GM21367 (cell line): ENCODE measurements at regions not wholly inside any gene's neighbourhood (a gene's known extent, or its start where the extent isn't known, plus 50 kb on each side); places are given as distances from the start of the nearest gene placed in this dataset.

Experiments used
- ATAC-seq: cut with Tn5 transposase; IDR thresholded peaks from one replicate; pipeline ENCODE4 v1.9.1; 2021; ENCODE audit not compliant: unreplicated experiment

GRCh38 chr4:15215109-15215508, 212.7 kb upstream of the C1QTNF7 start:
- ATAC-seq, result no peak

DNA sequence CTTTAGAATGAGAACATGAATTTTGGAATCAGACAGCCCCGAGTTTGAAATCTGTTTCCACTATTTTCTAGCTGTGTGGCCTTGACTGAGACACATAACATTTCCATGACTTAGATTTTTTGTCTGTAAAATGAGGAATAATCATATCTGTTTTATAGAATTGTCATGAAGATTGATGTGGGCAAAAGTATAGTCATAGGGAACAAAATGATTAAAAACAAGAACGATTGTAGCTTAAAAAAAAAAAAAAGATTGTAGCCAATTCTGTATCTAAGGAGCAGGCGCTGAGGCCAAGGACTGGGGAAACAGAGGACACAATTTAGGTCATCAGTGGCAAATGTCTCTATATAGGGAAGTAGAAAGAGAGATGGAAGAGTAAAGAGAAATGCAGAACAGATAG, 201.6 kb upstream of the C1QTNF7 start:
- no peak for ATAC-seq

GRCh38 chr4:15231265-15232091, 196.4 kb upstream of the C1QTNF7 start:
- peak; percentile 86 for ATAC-seq

DNA sequence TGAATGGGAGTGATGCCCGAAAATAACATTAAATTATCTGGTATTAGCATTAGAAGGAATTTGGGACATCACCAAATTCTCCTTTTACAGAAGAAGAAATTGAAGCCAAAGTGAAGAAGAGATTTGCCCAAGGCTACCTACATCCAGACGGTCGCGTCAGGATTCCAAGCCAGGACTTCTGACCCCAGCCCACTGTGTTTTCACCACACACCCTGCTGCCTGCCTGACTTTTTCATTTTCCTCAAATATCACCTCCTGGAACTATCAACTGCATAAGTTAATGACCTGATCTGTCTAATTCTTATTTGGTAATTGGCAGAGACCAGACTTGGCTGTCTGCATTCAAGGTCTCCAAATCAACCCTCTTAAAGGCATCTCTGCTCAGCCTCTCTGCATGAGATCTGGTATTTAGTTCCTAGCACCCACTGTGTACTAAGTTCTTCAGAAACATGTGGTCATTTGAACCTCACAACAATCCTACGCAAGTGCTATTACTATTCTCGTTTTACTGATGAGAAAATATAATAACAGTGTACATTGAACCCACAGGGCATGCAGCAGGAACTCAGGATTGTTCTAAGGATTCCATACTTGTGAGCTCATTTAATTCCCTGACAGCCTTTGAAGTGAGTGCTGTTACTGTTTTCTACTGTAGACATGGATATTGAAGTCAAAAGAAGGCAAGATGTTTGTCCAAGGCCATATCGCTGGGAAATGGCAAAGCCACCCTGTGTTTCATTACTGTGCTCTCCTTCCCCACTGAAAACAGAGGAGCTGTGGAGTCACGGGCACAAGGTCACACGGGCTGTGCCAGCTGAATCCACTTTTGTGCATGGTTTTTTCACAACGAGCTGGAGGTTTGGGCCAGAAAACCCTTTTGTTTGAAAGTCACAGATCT, 195.2 kb upstream of the C1QTNF7 start:
- ATAC-seq, result no peak

- ATAC-seq, result peak; percentile 31
Measured at GRCh38 chr4:15233264-15233597, 194.6 kb upstream of the C1QTNF7 start.

DNA sequence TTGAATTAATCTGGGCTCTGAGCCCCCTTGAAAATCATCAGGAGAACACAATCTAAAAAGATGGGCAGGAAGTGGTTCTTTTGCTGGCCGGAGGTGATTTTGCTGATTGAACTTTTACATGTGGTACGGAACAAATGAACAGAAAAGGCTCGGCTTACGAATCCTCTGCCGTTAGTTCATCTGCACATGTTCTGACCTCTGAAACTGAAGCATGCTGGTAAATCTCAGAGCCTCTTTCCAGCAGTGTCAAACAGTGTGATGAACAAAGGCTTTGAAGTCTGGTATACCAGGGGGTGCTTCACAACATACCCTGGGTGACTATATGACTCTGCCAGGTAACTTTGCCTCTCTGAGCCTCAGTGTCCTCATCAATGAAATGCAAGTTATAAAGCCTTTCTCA, 194.2 kb upstream of the C1QTNF7 start:
- peak; percentile 45 for ATAC-seq

DNA sequence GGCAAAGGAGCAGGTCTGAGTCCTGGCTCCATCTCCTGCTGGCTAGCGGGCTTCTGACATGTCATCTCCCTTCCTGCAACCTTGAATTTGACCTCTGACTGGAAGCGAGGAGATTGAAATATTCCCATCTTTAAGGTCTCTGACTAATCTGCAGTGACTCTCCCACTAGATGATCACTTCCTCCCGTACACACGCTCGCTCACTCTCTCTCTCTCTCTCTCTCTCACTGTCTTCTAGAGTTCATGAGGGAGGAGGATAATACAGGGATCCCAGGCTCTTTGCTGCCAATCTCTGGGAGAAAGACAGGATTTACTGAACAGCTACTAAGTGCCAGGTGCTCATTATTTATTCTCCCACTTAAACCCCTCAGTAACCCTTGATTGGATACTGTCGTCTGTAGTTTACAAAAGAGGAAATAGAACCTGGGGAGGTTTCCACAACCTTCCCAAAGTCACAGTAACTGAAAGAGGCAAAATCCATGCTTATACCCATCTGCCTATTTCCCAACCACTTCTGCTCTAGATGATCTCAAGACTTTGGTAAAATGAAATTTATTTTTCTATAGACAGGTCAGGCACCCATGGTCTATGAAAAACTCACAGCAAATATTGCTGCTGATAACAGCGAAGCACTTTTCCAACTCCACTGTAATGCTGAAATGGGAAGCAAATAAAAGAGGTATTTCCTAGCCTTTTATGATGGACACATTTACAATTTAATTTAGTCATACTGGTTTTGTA, 193.5 kb upstream of the C1QTNF7 start:
- ATAC-seq, result no peak

- ATAC-seq, result no peak
Measured at GRCh38 chr4:15234856-15235126, 193.0 kb upstream of the C1QTNF7 start.

DNA sequence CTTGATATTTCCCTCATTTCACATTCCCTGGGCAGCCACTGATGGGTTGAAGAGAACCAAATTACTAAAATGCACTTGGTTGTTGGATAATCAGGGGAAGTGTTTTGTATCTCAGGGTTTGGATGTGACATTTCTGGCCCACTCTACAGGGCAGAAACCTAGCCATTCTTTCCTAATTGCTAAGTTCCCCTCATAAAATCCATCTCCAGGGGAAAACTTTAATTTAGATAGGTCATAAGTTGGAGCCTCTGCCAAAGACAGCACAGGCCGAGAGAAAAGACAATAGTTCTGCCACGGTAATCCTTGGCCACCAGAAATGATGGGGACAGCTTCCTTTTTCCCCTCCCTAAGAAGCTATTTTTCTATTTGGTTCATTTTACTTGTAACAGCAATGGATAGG, 192.7 kb upstream of the C1QTNF7 start:
- ATAC-seq, result no peak

- no peak for ATAC-seq
Measured at GRCh38 chr4:15237648-15238230, 190.1 kb upstream of the C1QTNF7 start.

DNA sequence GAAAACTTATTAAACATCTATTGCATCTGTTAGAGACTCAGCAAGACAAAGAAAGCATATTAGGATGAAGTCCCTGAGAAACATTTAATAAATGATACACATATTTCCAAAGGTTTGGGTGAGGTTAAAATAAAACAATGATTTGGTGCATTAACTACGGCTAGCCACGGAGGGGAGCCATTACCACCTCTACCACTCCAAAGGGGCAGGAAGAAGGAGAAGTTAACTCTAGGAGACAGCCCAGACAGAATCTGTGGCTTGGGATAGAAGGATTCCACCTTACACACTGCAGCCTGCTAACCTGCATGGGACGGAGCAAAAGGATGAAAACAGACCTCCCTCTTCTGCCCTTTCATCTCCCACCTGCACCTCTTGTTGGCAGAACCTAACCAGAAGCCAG, 189.1 kb upstream of the C1QTNF7 start:
- ATAC-seq, result no peak

GRCh38 chr4:15239866-15240265, 188.0 kb upstream of the C1QTNF7 start:
- ATAC-seq, result no peak

DNA sequence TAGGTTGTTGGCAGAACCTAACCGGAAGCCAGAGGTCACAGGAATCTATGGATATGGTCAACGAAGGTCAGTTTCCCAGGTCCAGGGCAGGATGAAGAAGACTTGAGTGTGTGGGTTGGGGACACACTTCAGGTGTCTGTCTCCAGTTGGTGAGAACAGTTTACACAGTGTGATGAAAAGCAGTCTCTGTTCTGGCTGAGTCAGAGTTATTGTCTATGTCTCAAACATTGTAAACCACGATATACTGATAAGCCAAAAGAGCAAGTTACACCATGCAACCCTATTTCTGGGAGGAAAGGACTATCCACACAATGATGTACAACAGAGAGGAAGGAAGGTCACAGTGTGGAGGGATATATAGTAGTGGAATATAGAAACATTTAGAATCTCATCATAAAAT, 187.1 kb upstream of the C1QTNF7 start:
- no peak for ATAC-seq

GRCh38 chr4:15242021-15242420, 185.8 kb upstream of the C1QTNF7 start:
- no peak for ATAC-seq

DNA sequence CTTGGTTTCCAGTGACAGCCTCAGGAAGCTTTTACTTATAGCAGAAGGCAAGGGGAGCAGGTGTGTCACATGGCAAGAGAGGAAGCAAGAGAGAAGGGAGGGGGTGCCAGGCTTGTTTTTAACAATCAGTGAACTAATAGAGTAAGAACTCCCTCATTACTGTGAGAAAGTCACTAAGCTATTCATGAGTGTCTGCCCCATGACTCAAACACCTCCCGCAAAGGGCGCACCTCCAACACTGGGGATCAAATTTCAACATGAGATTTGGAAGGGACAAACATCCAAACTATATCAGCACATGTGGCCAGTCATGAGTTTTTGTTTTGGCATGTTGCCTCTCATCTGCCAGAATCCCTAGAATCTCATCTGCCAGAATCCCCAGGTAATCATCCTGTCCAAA, 183.5 kb upstream of the C1QTNF7 start:
- ATAC-seq, result no peak

DNA sequence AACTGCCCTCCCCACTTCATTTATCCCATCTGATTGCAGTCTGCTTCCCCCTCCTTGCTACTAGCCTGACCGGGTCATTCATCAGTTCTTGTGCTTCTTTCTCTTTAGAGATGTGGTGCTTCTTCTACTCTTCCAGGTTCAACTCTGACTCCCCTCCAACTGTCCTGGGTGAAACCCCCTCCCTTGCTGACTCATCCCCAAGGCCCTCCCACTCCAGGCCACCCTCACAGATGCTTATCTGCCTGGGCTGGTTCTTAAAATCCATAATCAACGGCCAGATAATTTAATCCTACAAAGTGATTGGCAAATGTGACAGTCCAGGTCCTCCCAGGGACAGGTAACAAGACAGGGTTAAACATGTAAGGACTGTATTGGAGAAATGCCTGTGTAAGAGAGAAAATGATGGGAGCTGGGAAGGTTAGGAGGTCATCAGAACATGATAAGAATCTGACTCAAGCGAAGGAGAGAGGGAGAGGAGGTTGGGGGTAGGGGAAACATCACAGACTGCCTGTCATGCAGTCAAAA, 182.8 kb upstream of the C1QTNF7 start:
- no peak for ATAC-seq

DNA sequence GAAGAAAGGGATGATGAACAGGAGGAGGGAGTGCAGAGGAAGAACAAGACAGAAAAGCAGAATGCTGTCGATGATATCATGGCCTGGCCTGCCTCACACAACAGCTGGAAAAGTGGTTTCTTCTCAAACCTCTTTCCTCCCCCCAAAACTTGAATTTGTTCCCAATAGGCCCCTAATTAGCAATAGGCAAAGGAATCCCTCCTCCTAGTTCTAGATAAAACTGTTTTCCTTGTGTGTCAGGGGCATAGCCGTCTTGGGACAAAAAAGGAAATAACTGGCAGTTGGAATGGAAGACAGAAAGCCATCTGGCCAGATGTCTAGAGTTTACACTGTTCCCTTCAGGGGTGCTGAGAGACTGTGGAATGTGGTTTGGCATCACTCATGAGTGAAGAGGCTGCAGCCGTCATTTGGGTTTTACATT, 177.8 kb upstream of the C1QTNF7 start:
- no peak for ATAC-seq

DNA sequence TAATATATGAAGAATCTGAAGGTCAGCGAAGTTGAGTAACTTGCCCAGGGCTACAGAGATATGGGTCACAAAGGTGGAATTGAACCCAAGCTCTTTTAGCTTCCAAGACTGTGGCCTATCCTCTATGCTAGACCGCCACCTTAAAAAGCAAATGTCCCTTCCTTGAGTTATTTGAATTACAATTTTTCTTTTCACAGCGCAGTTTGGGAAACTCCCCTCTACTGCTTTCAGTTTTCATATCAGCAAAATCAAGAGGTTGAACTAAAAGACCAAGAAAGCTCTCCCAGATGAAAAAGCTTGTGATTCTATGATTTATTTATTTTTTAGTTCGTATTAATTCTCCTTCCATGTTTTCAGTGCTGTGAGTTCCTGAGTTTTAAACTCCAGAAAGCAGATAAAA, 174.5 kb upstream of the C1QTNF7 start:
- ATAC-seq, result peak; percentile 88

DNA sequence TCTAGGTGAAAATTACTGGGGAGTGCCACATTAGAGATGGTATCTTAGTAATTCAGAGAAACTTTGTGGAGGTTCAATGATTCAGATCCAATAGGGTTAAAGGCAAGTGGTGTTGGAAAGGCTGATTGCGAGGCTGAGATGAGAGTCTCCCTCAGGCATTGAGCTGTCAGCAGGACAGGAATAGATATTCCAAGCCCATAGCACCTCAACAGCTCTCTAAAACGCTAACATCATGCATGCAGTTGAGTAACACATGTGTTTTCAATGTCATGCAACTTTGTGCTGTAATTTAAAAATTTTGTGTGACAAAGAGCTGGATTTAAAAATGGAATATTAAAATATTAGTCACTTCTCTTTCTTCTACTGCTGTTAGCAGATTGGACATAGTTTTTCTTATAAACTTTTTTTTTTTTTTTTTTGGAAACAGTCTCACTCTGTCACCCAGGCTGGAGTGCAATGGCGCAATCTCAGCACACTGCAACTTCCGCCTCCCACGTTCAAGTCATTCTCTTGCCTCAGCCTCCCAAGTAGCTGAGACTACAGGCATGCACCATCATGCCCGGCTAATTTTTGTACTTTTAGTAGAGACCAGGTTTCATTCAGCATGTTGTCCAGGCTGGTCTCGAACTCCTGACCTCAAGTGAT, 173.5 kb upstream of the C1QTNF7 start:
- ATAC-seq, result no peak

- ATAC-seq, result no peak
Measured at GRCh38 chr4:15255537-15255936, 172.3 kb upstream of the C1QTNF7 start.

GRCh38 chr4:15260758-15261157, 167.1 kb upstream of the C1QTNF7 start:
- no peak for ATAC-seq
